AG09319 (cell line): ENCODE measurements at regions not wholly inside any gene's neighbourhood (a gene's known extent, or its start where the extent isn't known, plus 50 kb on each side); places are given as distances from the start of the nearest gene placed in this dataset.

Source experiments
- DNase-seq: peaks from one replicate; pipeline ENCODE4 v3.0.0-alpha.2; 2010; ENCODE audit warnings: low read depth; ENCODE audit errors: extremely low read depth
- TF ChIP-seq, protein P1 (sequence below): IDR thresholded peaks from 2 replicates; pipeline ENCODE4 v1.5.1; 2011; ENCODE audit warnings: low read depth, mild to moderate bottlenecking, inconsistent platforms, low read length, moderate library complexity

DNA sequence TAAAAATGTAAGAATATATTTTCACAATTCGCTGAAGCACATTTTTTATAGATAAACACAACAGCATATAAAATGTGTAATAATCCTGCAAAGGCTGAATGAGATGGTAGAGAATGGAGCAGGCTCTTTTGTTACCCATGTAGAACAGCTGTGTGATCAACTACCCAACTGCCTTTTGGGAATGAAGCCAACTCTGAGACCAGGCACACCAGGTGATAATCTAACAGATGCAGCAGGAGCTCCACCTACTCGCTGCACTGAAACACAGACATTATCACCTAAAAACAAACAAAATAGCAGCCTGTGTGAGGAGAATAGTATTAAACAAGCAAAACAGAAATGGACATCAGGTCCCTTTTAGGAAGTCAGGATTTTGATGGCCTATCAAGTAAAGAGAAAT lies 183.3 kb downstream of the CCDC59 start:
- DNase-seq, result no peak
- TF ChIP-seq, protein P1, sequence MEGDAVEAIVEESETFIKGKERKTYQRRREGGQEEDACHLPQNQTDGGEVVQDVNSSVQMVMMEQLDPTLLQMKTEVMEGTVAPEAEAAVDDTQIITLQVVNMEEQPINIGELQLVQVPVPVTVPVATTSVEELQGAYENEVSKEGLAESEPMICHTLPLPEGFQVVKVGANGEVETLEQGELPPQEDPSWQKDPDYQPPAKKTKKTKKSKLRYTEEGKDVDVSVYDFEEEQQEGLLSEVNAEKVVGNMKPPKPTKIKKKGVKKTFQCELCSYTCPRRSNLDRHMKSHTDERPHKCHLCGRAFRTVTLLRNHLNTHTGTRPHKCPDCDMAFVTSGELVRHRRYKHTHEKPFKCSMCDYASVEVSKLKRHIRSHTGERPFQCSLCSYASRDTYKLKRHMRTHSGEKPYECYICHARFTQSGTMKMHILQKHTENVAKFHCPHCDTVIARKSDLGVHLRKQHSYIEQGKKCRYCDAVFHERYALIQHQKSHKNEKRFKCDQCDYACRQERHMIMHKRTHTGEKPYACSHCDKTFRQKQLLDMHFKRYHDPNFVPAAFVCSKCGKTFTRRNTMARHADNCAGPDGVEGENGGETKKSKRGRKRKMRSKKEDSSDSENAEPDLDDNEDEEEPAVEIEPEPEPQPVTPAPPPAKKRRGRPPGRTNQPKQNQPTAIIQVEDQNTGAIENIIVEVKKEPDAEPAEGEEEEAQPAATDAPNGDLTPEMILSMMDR, result no peak

DNA sequence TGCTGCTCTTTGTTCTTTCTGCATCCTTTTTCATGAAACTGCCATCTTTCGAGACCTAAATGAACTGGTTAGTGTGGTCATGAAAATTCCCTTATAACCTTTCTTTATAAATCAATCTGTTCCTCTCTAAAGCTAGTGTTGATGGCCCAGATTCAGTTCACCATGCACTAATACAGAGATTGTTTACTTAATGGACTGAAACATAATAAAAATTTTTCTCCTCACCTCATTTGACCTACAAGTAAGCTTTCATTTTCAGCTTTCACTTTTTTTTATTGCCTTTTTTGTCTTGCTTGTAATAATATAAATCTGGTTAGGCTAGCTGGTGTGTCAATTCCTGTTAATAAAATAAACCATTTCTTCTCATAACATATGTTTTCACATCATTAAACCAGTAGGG lies 183.8 kb downstream of the CCDC59 start:
- TF ChIP-seq, protein P1, result no peak
- DNase-seq, result no peak

DNA sequence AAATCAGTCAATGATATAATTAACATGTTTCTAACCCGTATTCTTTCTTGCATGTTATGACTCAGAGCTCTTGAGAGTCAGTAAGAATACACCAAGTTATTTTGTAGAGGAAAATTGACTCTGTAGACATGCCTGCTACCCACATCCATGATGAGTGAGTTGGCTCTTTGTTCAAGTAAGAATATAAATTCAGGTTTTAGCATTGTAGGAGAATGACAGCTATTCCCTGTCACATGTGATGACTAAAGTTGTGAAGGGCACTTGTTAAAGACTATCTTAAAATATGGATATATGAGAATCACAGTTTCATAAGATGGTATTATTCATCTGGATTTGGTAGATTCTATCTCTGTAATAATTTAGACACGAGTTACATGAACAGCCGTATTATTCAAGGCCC lies 209.1 kb downstream of the CCDC59 start:
- TF ChIP-seq, protein P1, result no peak
- no peak for DNase-seq

DNA sequence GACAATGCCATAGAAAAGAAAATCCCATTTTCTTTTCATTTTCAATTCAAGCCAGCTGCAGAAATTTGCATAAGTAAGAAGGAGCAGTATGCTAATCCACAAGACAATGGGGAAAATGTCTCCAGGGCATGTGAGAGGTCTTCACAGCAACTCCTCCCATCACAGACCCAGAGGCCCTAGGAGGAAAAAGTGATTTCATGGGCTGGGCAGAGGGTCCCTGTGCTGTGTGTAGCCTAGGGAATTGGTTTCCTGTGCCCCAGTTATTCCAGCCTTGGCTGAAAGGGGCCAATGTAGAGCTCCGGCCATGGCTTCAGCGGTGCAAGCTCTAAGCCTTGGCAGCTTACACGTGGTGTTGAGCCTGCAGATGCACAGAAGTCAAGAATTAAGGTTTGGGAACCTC lies 211.4 kb downstream of the CCDC59 start:
- DNase-seq, result no peak
- TF ChIP-seq, protein P1, result no peak

DNA sequence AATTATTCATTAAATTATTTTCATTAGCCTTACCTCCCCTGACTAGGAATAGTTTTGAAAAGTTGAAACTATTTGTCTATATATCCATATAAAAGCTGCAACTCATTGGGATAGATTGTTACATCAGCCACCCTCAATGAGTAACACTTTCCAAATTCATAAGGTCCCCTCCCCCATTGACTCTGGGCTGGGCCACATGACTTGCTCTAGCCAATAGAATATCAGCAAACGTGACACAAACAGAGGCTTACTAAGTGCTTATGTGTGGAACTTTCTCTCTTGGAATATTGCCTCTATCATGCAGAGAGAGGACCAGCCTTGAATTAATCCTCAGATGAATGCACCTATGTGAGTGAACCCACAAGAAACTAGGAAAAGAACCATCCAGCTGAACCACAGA lies 213.7 kb downstream of the CCDC59 start:
- no peak for DNase-seq
- TF ChIP-seq, protein P1, result no peak

DNA sequence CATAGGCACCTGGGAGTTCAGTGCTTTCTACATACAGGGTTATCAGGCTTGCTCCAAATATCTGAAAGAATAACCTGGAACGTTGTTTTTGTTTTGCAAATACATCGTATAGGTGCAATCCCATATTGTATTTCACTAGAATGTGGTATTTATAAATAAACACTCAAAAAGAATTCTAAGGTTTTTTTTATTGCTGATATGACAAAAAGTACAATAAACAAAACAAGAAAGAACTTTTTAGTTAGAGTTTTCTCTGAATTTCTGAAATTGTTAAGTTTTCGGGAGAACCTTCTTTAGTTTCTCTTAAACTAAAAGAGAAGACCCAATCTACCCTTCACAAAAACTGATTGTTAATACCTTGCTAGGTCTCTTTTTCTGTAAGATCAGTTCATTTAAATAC lies 225.8 kb downstream of the CCDC59 start:
- TF ChIP-seq, protein P1, result no peak
- DNase-seq, result no peak

DNA sequence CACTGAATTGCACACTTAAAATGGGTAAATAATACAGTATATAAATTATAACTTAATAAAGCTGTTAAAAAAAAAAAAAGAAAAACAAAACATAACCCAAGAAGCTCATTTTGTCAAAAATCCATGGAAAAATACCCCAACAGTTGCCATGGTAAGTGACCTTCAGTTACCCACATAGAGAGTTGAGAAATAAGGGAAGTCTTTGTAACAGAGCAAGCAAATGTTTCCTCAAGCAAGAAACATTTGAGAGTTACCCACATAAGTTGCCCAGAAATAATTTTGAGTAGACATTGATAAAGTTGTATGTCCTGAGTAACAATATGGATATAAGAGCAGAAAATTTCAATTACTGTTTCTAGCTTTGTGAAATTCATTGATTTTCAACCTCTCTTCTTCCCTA lies 227.4 kb downstream of the CCDC59 start:
- TF ChIP-seq, protein P1, result no peak
- no peak for DNase-seq
